HCT116 (cell line): ENCODE measurements at regions not wholly inside any gene's neighbourhood (a gene's known extent, or its start where the extent isn't known, plus 50 kb on each side); places are given as distances from the start of the nearest gene placed in this dataset.

ENCODE experiments used
- CEBPB ChIP-seq: IDR thresholded peaks from 2 replicates; pipeline ENCODE4 v1.6.1; 2012; ENCODE audit warnings: low read depth
- EGR1 ChIP-seq: IDR thresholded peaks from 2 replicates; pipeline ENCODE4 v1.6.1; 2012; ENCODE audit warnings: low read depth
- EZH2 ChIP-seq: fragments of 200-600 bp; sonication (generic); IDR thresholded peaks from 2 replicates; pipeline ENCODE4 v1.6.1; 2017; ENCODE audit warnings: antibody characterized with exemption, mixed run types
- FOSL1 ChIP-seq: IDR thresholded peaks from 2 replicates; pipeline ENCODE4 v1.6.1; 2012; ENCODE audit warnings: low read depth
- JUND ChIP-seq: IDR thresholded peaks from 2 replicates; pipeline ENCODE4 v1.6.1; 2012
- POLR2A ChIP-seq: IDR thresholded peaks from 2 replicates; pipeline ENCODE4 v1.7.0; 2011; ENCODE audit warnings: borderline replicate concordance; ENCODE audit not compliant: insufficient read depth, insufficient read length; ENCODE audit errors: extremely low read depth
- POLR2AphosphoS5 ChIP-seq: IDR thresholded peaks from 2 replicates; pipeline ENCODE4 v1.6.1; 2011; ENCODE audit warnings: mild to moderate bottlenecking, low read depth, low read length, moderate library complexity
- SIN3A ChIP-seq: IDR thresholded peaks from 2 replicates; pipeline ENCODE4 v1.6.1; 2012; ENCODE audit warnings: low read depth
- SP1 ChIP-seq: IDR thresholded peaks from 2 replicates; pipeline ENCODE4 v1.6.1; 2012; ENCODE audit warnings: low read depth
- YY1 ChIP-seq: IDR thresholded peaks from 2 replicates; pipeline ENCODE4 v1.6.1; 2011; ENCODE audit warnings: low read length, low read depth, moderate library complexity, mild to moderate bottlenecking; ENCODE audit not compliant: insufficient replicate concordance; ENCODE audit errors: extremely low read depth
- ZNF274 ChIP-seq: fragments of 200-500 bp; sonication (Bioruptor generic); IDR thresholded peaks from 2 replicates; pipeline ENCODE4 v1.6.1; 2014; ENCODE audit warnings: mild to moderate bottlenecking, low read depth, low read length, inconsistent platforms
- TF ChIP-seq, protein P1 (sequence below), 3 experiments: fragments of 200-600 bp in 1 of 3; sonication (generic) in 1 of 3; IDR thresholded peaks in 2 of 3; conservative IDR thresholded peaks in 1 of 3; 2 replicates each; pipeline ENCODE4 v1.5.1; 2012 to 2017; ENCODE audit warnings: low read depth in 2 of 3, low read length in 2 of 3, antibody characterized with exemption in 1 of 3, borderline replicate concordance in 1 of 3, control low read depth in 1 of 3, mild to moderate bottlenecking in 1 of 3, mixed read lengths in 1 of 3, mixed run types in 1 of 3, moderate library complexity in 1 of 3; ENCODE audit not compliant: insufficient read depth in 1 of 3
- TF ChIP-seq, protein P2 (sequence below): IDR thresholded peaks from 2 replicates; pipeline ENCODE4 v1.6.1; 2012
- TF ChIP-seq, protein P3 (sequence below): IDR thresholded peaks from 2 replicates; pipeline ENCODE4 v1.6.1; 2012; ENCODE audit warnings: low read depth

DNA sequence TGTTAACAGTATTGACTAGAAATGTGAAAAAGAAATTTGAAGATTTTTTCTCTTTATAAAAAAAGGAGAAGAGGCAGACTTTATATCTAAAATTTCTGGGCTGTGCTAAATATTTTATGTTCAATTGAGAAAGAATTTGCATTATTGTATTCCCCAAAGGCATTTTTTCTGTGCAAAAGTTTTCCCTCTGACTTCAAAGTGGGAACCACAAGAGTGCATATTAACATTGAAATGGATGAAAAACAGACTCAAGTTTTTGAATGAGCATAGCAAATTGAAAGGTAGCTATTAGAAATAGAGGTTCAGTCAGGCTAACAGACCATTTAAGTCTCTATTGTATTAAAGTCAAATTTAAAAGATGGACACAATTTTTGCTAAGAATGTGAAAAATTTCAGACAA, 95.2 kb downstream of the RASSF9 start:
- TF ChIP-seq YY1 (no peak), FOSL1 (no peak), EZH2 (no peak), CEBPB (no peak), SIN3A (no peak), POLR2AphosphoS5 (no peak), EGR1 (no peak), POLR2A (no peak), SP1 (no peak), ZNF274 (no peak), JUND (no peak)
- TF ChIP-seq, protein P1, sequence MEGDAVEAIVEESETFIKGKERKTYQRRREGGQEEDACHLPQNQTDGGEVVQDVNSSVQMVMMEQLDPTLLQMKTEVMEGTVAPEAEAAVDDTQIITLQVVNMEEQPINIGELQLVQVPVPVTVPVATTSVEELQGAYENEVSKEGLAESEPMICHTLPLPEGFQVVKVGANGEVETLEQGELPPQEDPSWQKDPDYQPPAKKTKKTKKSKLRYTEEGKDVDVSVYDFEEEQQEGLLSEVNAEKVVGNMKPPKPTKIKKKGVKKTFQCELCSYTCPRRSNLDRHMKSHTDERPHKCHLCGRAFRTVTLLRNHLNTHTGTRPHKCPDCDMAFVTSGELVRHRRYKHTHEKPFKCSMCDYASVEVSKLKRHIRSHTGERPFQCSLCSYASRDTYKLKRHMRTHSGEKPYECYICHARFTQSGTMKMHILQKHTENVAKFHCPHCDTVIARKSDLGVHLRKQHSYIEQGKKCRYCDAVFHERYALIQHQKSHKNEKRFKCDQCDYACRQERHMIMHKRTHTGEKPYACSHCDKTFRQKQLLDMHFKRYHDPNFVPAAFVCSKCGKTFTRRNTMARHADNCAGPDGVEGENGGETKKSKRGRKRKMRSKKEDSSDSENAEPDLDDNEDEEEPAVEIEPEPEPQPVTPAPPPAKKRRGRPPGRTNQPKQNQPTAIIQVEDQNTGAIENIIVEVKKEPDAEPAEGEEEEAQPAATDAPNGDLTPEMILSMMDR (IDR thresholded peaks at IDR 0.05 in 2 of 3, conservative IDR thresholded peaks at IDR 0.05 in 1 of 3; ENCODE audit: borderline replicate concordance in 1 of 3, insufficient read depth in 1 of 3, low read depth in 2 of 3, low read length in 2 of 3): no peak
- TF ChIP-seq, protein P2, sequence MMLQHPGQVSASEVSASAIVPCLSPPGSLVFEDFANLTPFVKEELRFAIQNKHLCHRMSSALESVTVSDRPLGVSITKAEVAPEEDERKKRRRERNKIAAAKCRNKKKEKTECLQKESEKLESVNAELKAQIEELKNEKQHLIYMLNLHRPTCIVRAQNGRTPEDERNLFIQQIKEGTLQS: no peak
- TF ChIP-seq, protein P3, sequence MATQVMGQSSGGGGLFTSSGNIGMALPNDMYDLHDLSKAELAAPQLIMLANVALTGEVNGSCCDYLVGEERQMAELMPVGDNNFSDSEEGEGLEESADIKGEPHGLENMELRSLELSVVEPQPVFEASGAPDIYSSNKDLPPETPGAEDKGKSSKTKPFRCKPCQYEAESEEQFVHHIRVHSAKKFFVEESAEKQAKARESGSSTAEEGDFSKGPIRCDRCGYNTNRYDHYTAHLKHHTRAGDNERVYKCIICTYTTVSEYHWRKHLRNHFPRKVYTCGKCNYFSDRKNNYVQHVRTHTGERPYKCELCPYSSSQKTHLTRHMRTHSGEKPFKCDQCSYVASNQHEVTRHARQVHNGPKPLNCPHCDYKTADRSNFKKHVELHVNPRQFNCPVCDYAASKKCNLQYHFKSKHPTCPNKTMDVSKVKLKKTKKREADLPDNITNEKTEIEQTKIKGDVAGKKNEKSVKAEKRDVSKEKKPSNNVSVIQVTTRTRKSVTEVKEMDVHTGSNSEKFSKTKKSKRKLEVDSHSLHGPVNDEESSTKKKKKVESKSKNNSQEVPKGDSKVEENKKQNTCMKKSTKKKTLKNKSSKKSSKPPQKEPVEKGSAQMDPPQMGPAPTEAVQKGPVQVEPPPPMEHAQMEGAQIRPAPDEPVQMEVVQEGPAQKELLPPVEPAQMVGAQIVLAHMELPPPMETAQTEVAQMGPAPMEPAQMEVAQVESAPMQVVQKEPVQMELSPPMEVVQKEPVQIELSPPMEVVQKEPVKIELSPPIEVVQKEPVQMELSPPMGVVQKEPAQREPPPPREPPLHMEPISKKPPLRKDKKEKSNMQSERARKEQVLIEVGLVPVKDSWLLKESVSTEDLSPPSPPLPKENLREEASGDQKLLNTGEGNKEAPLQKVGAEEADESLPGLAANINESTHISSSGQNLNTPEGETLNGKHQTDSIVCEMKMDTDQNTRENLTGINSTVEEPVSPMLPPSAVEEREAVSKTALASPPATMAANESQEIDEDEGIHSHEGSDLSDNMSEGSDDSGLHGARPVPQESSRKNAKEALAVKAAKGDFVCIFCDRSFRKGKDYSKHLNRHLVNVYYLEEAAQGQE: no peak
